IPS-18a (cell line): ENCODE measurements at regions not wholly inside any gene's neighbourhood (a gene's known extent, or its start where the extent isn't known, plus 50 kb on each side); places are given as distances from the start of the nearest gene placed in this dataset.

Experiments
- H3K27ac ChIP-seq: one replicate; pipeline ENCODE4 v1.5.1; 2013; ENCODE audit warnings: low read length
- H3K27me3 ChIP-seq: one replicate; pipeline ENCODE4 v1.6.1; 2013; ENCODE audit warnings: mild to moderate bottlenecking, low read length; ENCODE audit not compliant: control insufficient read depth, insufficient read depth
- H3K36me3 ChIP-seq: one replicate; pipeline ENCODE4 v1.6.1; 2013; ENCODE audit warnings: low read depth, low read length; ENCODE audit not compliant: control insufficient read depth
- H3K4me1 ChIP-seq: one replicate; pipeline ENCODE4 v1.6.1; 2013; ENCODE audit warnings: low read depth, low read length; ENCODE audit not compliant: control insufficient read depth
- H3K4me3 ChIP-seq: one replicate; pipeline ENCODE4 v1.5.1; 2013; ENCODE audit warnings: low read length
- H3K9ac ChIP-seq: one replicate; pipeline ENCODE4 v1.6.1; 2013; ENCODE audit warnings: mild to moderate bottlenecking, low read length, moderate library complexity
- H3K9me3 ChIP-seq: one replicate; pipeline ENCODE4 v1.6.1; 2013; ENCODE audit warnings: low read depth, low read length; ENCODE audit not compliant: control insufficient read depth

DNA sequence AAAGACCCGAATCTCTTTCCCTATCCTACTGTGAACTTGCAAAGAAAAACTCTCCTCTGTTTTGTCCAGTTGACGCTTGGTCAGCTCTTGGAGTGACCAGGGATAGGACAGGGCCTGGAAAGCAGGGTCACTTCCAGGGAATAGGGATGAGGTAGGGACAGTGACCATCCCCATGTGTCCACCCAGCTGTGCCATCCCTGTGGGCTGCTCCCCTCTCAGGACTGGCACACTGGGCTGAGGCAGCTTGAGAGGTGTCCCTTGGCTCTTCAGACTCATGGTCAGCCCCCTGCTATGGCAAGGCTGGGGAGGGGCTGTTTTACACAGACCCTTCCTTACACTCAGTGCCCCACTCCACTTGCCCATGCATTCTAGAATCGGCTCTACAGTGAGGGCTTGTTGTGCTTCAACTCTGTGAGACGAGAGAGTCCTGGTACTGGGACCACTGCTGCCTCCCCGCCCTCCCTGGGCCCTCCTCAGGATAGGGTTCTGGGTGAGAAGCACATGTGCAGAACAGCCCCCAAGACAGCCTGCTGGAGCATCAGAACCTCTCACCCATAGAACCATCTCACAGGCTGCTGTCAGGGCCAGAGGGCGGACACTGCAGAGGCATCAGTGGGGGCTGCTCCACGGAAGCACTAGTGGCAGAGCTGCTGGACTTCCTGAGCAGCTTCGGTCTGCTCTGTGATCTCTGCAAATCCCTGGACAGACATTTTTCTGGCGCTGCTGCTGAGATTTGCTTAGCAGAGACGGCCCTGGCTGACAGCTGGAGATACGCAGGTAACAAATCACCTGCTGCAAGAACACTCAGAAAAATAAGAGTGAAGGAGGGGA lies 202.8 kb upstream of the CXCL12 start:
- H3K36me3 ChIP-seq, result no peaks in the 10 kb centered on the region

DNA sequence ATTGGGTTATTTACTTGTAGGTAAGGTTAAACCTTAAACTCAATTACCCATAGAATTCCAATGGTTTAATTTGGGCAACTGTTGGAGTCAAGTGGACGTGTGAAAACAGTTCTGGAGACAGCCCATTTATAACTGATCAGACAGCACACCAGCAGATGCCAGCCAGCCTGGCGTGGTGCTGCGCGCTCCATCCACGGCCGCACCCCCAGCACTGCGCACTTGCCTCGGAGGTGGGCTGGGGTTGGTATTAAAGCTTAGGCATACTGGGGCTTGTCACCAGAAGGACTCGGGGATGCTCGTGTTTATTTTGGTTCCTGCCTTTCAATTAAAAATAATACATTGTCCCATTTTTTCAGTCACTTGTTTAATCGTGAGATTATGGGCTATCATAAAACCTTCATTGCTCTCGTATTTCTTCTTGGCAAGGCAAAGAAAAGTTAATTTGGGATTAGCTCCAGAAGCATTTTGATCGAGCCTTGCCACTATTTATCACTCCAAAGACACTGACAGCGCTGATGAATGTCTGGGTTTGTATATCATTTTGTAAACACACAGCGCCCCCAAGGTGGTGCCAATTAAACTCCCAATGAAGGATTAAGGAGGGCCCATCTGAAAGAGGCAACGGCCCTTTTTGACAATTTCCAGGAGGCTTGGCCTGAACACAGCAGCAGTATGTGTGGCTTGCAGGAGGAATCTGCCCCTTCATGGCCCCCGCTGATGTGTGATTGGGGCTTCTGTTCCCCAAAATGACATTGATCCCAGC lies 204.5 kb upstream of the CXCL12 start:
- no peaks in the 10 kb centered on the region for H3K27me3 ChIP-seq
- no peak overlapping the region for H3K4me3 ChIP-seq
- H3K27ac ChIP-seq, result no peak overlapping the region
- H3K9me3 ChIP-seq, result no peaks in the 10 kb centered on the region
- H3K36me3 ChIP-seq, result no peaks in the 10 kb centered on the region
- H3K4me1 ChIP-seq, result peaks cover 4% of the 10 kb centered on the region
- H3K9ac ChIP-seq, result no peak overlapping the region

More for the DNA sequence above, 202.8 kb upstream of the CXCL12 start:
- Histone ChIP-seq H3K4me1 (no peaks in the 10 kb centered on the region), H3K27me3 (no peaks in the 10 kb centered on the region), H3K9ac (no peak overlapping the region), H3K9me3 (no peaks in the 10 kb centered on the region), H3K27ac (no peak overlapping the region), H3K4me3 (no peak overlapping the region)

DNA sequence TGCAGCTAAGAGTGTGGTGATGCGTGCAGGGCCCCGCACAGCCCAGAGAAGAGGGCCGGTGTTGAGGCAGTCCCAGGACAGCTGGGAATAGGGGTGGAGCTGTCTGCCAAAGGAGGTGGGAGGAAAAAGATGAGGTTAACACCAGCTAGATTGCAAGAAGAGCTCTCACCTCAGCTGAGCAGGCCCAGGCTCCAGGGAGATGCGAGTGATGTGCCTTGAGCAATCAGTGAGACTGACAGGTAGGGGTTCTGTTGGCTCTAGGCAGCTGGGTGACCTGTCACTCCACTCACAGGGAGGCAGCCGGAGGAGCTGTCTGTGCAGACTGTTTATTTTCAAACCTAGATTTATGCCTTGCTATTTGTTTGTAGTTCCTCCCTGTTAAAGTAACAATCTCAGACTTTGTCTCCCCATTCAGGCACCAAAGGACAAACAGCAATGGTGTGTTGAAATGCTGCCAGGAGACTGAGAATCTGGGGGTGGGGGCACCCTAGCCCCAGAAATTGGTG lies 205.1 kb upstream of the CXCL12 start:
- H3K27me3 ChIP-seq, result no peaks in the 10 kb centered on the region
- no peak overlapping the region for H3K27ac ChIP-seq
- peaks cover 5% of the 10 kb centered on the region for H3K4me1 ChIP-seq
- no peaks in the 10 kb centered on the region for H3K36me3 ChIP-seq
- no peak overlapping the region for H3K4me3 ChIP-seq
- H3K9me3 ChIP-seq, result no peaks in the 10 kb centered on the region
- no peak overlapping the region for H3K9ac ChIP-seq

DNA sequence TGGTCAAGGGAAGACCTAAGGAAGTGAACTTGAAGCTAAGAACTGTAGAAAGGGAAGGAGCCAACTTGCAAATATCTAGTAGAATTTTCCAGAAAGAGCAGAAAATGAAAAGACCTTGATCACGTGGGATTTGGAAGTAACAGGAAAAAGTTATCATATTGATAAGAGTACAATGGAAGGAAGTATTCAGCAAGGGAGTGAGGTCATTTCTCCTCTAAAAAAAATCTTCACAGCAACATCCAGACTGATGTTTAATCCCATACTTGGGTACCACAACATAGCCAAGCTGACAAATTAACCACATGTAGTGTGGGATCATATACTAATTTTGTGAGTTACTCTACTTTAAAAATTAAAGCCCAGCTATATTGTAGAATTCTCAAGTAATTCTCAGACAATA lies 207.0 kb upstream of the CXCL12 start:
- Histone ChIP-seq H3K27me3 (no peaks in the 10 kb centered on the region), H3K4me1 (peaks cover 5% of the 10 kb centered on the region), H3K27ac (no peak overlapping the region), H3K9me3 (no peaks in the 10 kb centered on the region), H3K36me3 (no peaks in the 10 kb centered on the region), H3K9ac (no peak overlapping the region), H3K4me3 (no peak overlapping the region)

DNA sequence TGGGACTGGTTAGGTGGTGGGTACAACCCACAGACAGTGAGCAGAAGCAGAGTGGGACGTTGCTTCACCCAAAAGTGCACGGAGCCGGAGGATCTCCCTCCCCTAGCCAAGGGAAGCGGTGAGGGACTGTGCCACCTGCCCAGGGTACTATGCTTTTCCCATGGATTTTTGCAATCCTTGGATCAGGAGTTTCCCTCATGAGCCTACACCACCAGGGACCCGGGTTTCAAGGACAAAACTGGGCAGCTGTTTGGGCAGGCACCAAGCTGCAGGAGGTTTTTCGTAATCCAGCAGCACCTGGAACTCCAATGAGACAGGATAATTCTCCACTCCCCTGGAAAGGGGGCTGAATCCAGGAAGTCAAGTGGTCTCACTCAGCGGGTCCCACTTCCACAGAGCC lies 209.1 kb upstream of the CXCL12 start:
- no peak overlapping the region for H3K9ac ChIP-seq
- no peak overlapping the region for H3K27ac ChIP-seq
- no peak overlapping the region for H3K4me3 ChIP-seq
- H3K9me3 ChIP-seq, result no peaks in the 10 kb centered on the region
- no peaks in the 10 kb centered on the region for H3K36me3 ChIP-seq
- H3K27me3 ChIP-seq, result no peaks in the 10 kb centered on the region
- H3K4me1 ChIP-seq, result peaks cover 5% of the 10 kb centered on the region

DNA sequence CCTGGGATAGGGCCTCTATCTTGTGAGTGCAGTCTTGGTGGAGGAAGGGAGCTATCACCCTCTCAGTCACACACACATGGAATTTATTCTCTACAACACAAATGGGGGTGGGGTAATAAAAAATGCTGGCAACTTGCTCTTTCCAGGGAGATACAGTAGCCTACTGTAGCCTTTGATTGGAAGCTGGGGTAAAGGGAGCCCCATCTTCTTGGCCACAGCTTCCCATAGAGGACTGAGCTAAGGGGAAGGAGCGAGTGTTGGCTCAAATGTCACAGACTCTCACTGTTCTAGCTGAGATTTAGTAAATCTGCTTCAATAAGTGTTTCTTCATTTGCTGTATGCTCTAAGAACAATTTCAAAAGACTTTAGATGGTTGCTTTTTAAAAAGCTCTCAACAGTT lies 222.2 kb upstream of the CXCL12 start:
- H3K9ac ChIP-seq, result no peak overlapping the region
- no peaks in the 10 kb centered on the region for H3K27me3 ChIP-seq
- no peaks in the 10 kb centered on the region for H3K36me3 ChIP-seq
- no peaks in the 10 kb centered on the region for H3K9me3 ChIP-seq
- H3K4me1 ChIP-seq, result no peaks in the 10 kb centered on the region
- H3K27ac ChIP-seq, result no peak overlapping the region
- no peak overlapping the region for H3K4me3 ChIP-seq

DNA sequence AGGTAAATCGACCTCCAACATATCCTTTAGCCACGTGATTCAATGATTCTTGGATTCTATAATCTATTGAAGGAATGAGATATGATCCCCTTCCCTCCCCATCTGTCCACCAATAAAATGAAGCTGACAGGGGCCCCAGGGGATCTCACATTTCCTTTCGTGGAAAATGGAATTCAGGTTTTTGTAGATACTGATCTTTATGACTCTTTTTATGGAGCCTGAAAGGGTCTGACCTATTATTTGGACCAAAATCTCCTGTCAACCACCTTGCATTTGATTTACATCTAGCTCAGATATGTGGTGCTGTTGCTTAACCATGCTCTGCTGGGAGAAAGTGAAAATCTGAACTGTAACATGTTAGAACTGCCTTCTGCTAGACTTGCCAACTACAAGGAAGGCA lies 234.0 kb upstream of the CXCL12 start:
- H3K27ac ChIP-seq, result no peak overlapping the region
- no peaks in the 10 kb centered on the region for H3K36me3 ChIP-seq
- H3K4me1 ChIP-seq, result no peaks in the 10 kb centered on the region
- no peak overlapping the region for H3K9ac ChIP-seq
- no peaks in the 10 kb centered on the region for H3K9me3 ChIP-seq
- H3K27me3 ChIP-seq, result no peaks in the 10 kb centered on the region
- no peak overlapping the region for H3K4me3 ChIP-seq

DNA sequence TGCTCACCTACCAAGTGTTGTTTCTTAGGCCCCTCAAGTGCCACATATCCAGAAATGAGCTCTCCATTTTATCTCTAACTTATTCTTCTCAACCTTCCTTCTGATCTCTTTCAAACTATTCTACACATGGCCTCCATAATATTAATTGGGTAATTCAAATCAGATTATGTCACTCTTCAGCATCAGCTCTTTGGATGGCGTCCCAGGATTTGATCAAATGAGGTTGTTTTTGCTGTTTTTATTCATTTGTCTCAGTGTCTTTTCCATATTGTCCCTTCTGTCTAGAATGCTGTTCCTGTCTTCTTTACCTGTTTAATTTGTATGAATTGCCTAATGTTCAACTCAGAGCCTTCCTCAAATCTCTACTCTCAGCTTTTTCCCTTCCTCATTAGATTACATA lies 234.6 kb upstream of the CXCL12 start:
- H3K27me3 ChIP-seq, result no peaks in the 10 kb centered on the region
- H3K36me3 ChIP-seq, result no peaks in the 10 kb centered on the region
- H3K4me1 ChIP-seq, result no peaks in the 10 kb centered on the region
- no peak overlapping the region for H3K4me3 ChIP-seq
- no peak overlapping the region for H3K9ac ChIP-seq
- H3K27ac ChIP-seq, result no peak overlapping the region
- H3K9me3 ChIP-seq, result no peaks in the 10 kb centered on the region

DNA sequence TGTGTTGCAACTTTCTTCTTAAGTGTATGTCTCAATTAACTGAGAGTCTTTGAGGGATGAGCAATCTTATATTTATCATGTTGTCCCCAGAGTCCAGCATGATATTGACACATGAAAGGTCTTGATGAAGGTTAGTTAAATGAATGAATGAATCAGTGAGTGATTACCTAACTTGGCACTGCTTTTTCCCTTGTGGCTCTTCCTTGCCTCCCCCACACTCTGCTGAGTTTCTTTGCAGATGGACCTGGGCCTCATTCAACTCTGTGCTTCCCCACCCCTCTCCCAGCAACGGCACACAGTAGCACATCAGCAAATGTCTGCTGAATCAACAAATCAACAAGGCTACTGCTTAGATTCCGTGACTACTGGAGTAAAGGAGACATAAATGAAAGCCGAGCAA lies 235.1 kb upstream of the CXCL12 start:
- H3K9ac ChIP-seq, result no peak overlapping the region

DNA sequence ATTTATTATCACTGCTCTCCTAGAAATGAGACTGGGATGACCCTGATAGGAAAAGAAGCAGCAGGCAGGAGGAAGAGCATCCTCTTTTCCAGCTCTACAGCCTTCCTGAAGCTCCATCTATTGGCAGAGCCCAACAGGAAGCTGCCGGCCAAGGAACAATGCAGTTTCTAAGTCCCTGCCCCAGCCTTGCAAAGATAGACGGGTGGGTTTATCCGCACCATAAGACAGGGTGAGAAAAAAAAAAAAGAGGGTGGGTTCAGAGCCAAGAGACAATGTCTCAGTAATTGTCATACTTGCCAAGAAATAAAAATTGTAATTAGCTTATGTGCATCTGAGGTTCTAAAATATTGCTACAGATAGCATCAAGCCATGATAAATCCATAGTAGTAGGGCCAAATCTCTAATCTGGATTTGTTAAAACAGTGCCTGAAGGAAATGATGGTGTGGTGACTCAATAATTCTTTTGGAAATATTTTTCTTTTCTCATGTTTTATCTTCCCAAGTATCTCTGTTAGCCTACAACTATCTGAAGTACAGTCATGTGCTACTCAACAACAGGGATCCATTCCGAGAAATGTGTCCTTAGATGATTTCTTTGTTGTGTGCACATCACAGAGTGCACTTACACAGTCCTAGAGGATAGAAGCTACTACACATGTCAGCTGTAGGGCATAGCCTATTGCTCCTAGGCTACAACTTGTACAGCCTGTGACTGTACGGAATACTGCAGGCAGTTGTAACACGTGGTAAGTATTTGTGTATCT lies 242.9 kb upstream of the CXCL12 start:
- no peak overlapping the region for H3K27ac ChIP-seq
- no peaks in the 10 kb centered on the region for H3K9me3 ChIP-seq
- H3K4me1 ChIP-seq, result no peaks in the 10 kb centered on the region
- H3K4me3 ChIP-seq, result no peak overlapping the region
- no peak overlapping the region for H3K9ac ChIP-seq
- no peaks in the 10 kb centered on the region for H3K36me3 ChIP-seq
- no peaks in the 10 kb centered on the region for H3K27me3 ChIP-seq

More for the DNA sequence above, 235.1 kb upstream of the CXCL12 start:
- no peaks in the 10 kb centered on the region for H3K27me3 ChIP-seq
- H3K27ac ChIP-seq, result no peak overlapping the region
- no peaks in the 10 kb centered on the region for H3K9me3 ChIP-seq
- H3K4me3 ChIP-seq, result no peak overlapping the region
- no peaks in the 10 kb centered on the region for H3K36me3 ChIP-seq
- no peaks in the 10 kb centered on the region for H3K4me1 ChIP-seq

DNA sequence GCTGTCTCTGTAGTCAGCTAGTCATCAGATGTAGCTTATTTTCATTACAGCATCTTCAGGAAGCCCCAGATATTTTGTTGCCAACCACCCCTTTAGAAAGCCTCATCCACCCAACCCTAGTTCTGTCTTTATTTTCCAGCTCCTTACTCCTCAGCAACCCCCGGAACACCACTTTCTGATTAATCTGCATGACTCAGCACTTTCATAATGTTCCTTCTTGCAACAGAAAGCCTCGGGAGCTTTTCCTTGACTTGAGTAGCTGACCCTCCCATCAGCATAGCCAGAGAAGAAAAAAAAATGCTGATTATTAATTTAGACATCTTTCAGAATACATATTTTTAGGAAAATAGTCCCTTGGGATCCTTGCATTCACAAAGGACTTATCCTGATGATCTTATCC lies 244.0 kb upstream of the CXCL12 start:
- no peaks in the 10 kb centered on the region for H3K36me3 ChIP-seq
- H3K4me3 ChIP-seq, result no peak overlapping the region
- no peaks in the 10 kb centered on the region for H3K4me1 ChIP-seq
- H3K9me3 ChIP-seq, result no peaks in the 10 kb centered on the region
- no peak overlapping the region for H3K27ac ChIP-seq
- no peak overlapping the region for H3K9ac ChIP-seq
- no peaks in the 10 kb centered on the region for H3K27me3 ChIP-seq
